Right renal cortex interstitium (tissue), 3 donors: ENCODE measurements at regions not wholly inside any gene's neighbourhood (a gene's known extent, or its start where the extent isn't known, plus 50 kb on each side); places are given as distances from the start of the nearest gene placed in this dataset.
"Not testable (repeated sequence)": the region's sequence is repeated elsewhere in the genome, so short reads cannot be mapped to it uniquely, and the experiment has no call there.

Source experiments
- DNase-seq, 3 donors: peaks; one replicate each; pipeline ENCODE4 v3.0.0-alpha.2; 2013; ENCODE audit warnings: low read depth in 3 of 3, low spot score in 2 of 3

- DNase-seq: peak in 1 of 3 donors; percentile 4
Measured at GRCh38 chr2:33958591-33958990, 359.5 kb upstream of the FAM98A start.

GRCh38 chr2:33949371-33949770, 350.3 kb upstream of the FAM98A start:
- DNase-seq: no peak

- no peak for DNase-seq
Measured at GRCh38 chr2:33946193-33946592, 347.1 kb upstream of the FAM98A start.

- DNase-seq: no peak
Measured at GRCh38 chr2:33933203-33933602, 334.1 kb upstream of the FAM98A start.

- DNase-seq: no peak
Measured at GRCh38 chr2:33931164-33931563, 332.1 kb upstream of the FAM98A start.

- DNase-seq: no peak
Measured at GRCh38 chr2:33929467-33929866, 330.4 kb upstream of the FAM98A start.

GRCh38 chr2:33927756-33928155, 328.7 kb upstream of the FAM98A start:
- DNase-seq: no peak

GRCh38 chr2:33925311-33925710, 326.2 kb upstream of the FAM98A start:
- DNase-seq: no peak

GRCh38 chr2:33924586-33925169, 325.6 kb upstream of the FAM98A start:
- no peak for DNase-seq

- DNase-seq: no peak
Measured at GRCh38 chr2:33917252-33917651, 318.2 kb upstream of the FAM98A start.

- DNase-seq: no peak
Measured at GRCh38 chr2:33913071-33913616, 314.0 kb upstream of the FAM98A start.

- DNase-seq: no peak
Measured at GRCh38 chr2:33911327-33911726, 312.2 kb upstream of the FAM98A start.

- no peak for DNase-seq
Measured at GRCh38 chr2:33909945-33910695, 311.0 kb upstream of the FAM98A start.

- DNase-seq: no peak
Measured at GRCh38 chr2:33907866-33908265, 308.8 kb upstream of the FAM98A start.

GRCh38 chr2:33906129-33906528, 307.0 kb upstream of the FAM98A start:
- not testable (repeated sequence) for DNase-seq

- no peak for DNase-seq
Measured at GRCh38 chr2:33904801-33905200, 305.7 kb upstream of the FAM98A start.

GRCh38 chr2:33903701-33904100, 304.6 kb upstream of the FAM98A start:
- DNase-seq: no peak

GRCh38 chr2:33903215-33903614, 304.1 kb upstream of the FAM98A start:
- DNase-seq: no peak

GRCh38 chr2:33900610-33901009, 301.5 kb upstream of the FAM98A start:
- DNase-seq: no peak

GRCh38 chr2:33897741-33898140, 298.6 kb upstream of the FAM98A start:
- DNase-seq: no peak

- DNase-seq: no peak
Measured at GRCh38 chr2:33893824-33894223, 294.7 kb upstream of the FAM98A start.

- no peak for DNase-seq
Measured at GRCh38 chr2:33891616-33892015, 292.5 kb upstream of the FAM98A start.
